Breast epithelium (tissue), 4 donors: ENCODE measurements at regions not wholly inside any gene's neighbourhood (a gene's known extent, or its start where the extent isn't known, plus 50 kb on each side); places are given as distances from the start of the nearest gene placed in this dataset.

ENCODE experiments used
- DNase-seq, 2 donors: peaks; one replicate each; pipeline ENCODE4 v3.0.0-alpha.2; 2019; ENCODE audit warnings: low spot score in 2 of 2
- H3K27ac ChIP-seq, 2 donors: fragments of 200-600 bp; sonication (generic) in 1 of 2; one replicate each; pipeline ENCODE4 v1.5.1; 2016 to 2019; ENCODE audit warnings: mild to moderate bottlenecking in 1 of 2
- H3K27me3 ChIP-seq, 2 donors: fragments of 200-600 bp; sonication (generic) in 1 of 2; one replicate each; pipeline versions ENCODE4 v1.5.1 to v1.6.0; 2017 to 2019; ENCODE audit warnings: control low read depth in 1 of 2, mild to moderate bottlenecking in 1 of 2
- H3K36me3 ChIP-seq: fragments of 200-600 bp; one replicate; pipeline ENCODE4 v1.5.1; 2019
- H3K4me1 ChIP-seq, 2 donors: fragments of 200-600 bp; sonication (generic); one replicate each; pipeline ENCODE4 v1.5.1; 2016 to 2019; ENCODE audit warnings: control low read depth in 1 of 2
- H3K4me3 ChIP-seq, 3 donors: fragments of 200-600 bp; sonication (generic); 1 replicate in 2 of 3; 2 replicates in 1 of 3; pipeline ENCODE4 v1.5.1; 2016 to 2019; ENCODE audit warnings: mild to moderate bottlenecking in 3 of 3, moderate library complexity in 2 of 3
- H3K9me3 ChIP-seq, 2 donors: fragments of 200-600 bp; sonication (generic) in 1 of 2; one replicate each; pipeline ENCODE4 v1.5.1; 2016 to 2019; ENCODE audit warnings: control low read depth in 1 of 2
- CTCF ChIP-seq, 3 donors: fragments of 450-650 bp; IDR thresholded peaks; one replicate each; pipeline ENCODE4 v1.5.1; 2016 to 2017; ENCODE audit warnings: antibody characterized with exemption in 3 of 3, mild to moderate bottlenecking in 3 of 3, moderate library complexity in 3 of 3
- POLR2A ChIP-seq: fragments of 450-650 bp; IDR thresholded peaks from one replicate; pipeline ENCODE4 v1.6.1; 2016; ENCODE audit warnings: antibody characterized with exemption, mild to moderate bottlenecking, moderate library complexity
- POLR2AphosphoS5 ChIP-seq, 3 donors: sonication (generic); formaldehyde crosslinking; IDR thresholded peaks; one replicate each; pipeline ENCODE4 v1.6.1; 2017; ENCODE audit warnings: antibody characterized with exemption in 3 of 3
- intact Hi-C: fragments of 100-400 bp; cut with DNase I; formaldehyde crosslinking; loops from one replicate; pipeline ENCODE4 v1.15.1; 2023; ENCODE audit warnings: low total_unique reads

DNA sequence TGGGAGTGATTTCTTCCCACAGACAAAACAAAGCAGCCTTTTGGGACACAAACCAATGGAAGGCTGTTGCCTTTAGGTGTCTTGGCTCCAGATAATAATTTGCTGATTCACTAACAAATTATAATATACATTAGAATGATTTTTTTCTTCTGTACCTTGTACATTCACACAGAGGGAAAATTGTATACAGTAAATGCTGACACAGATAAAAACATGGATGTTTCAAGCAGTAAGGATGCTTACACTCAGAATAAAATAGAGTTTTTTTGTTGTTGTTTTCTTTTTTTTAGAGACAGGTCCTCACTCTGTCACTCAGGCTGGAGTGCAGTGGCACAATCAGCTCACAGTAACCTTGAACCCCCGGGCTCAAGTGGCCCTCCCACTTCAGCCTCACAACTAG lies 109.2 kb upstream of the TRPC6 start:
- Histone ChIP-seq H3K36me3 (no peaks in the 10 kb centered on the region), H3K27me3 (no peaks in the 10 kb centered on the region), H3K4me1 (no peaks in the 10 kb centered on the region), H3K4me3 (no peak overlapping the region), H3K27ac (no peak overlapping the region), H3K9me3 (peaks cover 0 to 13% of the 10 kb centered on the region in 2 donors)
- intact Hi-C loops: no loop called here
- no peak for TF ChIP-seq POLR2AphosphoS5 (IDR thresholded peaks at IDR 0.05)
- no peak for DNase-seq

DNA sequence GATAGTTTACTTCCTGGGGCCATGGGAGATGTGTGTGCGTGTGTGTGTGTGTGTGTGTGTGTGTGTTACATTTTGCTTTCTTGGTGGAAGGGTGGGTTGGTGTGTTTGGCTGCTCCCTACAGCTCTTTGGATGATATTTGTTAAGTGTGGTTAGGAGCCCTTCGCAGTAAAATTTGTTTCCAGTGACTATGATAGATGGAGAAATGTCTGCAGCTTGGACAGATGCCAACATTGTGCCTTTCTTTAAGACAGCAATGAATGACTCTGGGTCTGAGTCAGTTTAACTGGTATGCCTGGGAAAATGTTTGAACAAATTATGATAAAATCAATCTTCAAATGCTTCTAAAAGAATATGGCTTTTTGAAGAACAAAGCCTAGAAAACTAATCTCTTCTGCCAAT lies 102.7 kb upstream of the TRPC6 start:
- no peak for DNase-seq
- H3K36me3 ChIP-seq: no peaks in the 10 kb centered on the region
- H3K4me3 ChIP-seq: no peak overlapping the region
- intact Hi-C loops: no loop called here
- no peaks in the 10 kb centered on the region for H3K4me1 ChIP-seq
- peaks cover 0 to 10% of the 10 kb centered on the region in 2 donors for H3K9me3 ChIP-seq
- no peaks in the 10 kb centered on the region for H3K27me3 ChIP-seq
- TF ChIP-seq POLR2A (no peak), POLR2AphosphoS5 (IDR thresholded peaks at IDR 0.05) (no peak), CTCF (IDR thresholded peaks at IDR 0.05) (no peak)
- H3K27ac ChIP-seq: no peak overlapping the region

- intact Hi-C loops: no loop called here
- Histone ChIP-seq H3K9me3 (no peaks in the 10 kb centered on the region), H3K27ac (no peak overlapping the region), H3K4me3 (no peak overlapping the region), H3K4me1 (no peaks in the 10 kb centered on the region), H3K36me3 (no peaks in the 10 kb centered on the region), H3K27me3 (no peaks in the 10 kb centered on the region)
- DNase-seq: no peak
- TF ChIP-seq POLR2AphosphoS5 (IDR thresholded peaks at IDR 0.05) (no peak), POLR2A (no peak), CTCF (IDR thresholded peaks at IDR 0.05) (no peak)
These were observed 84.4 kb upstream of the TRPC6 start for GRCh38 chr11:101668236-101668635.

GRCh38 chr11:101666916-101667315 lies 83.1 kb upstream of the TRPC6 start:
- no peak for DNase-seq
- intact Hi-C loops: no loop called here
- TF ChIP-seq POLR2AphosphoS5 (IDR thresholded peaks at IDR 0.05): no peak
- no peak for TF ChIP-seq CTCF (IDR thresholded peaks at IDR 0.05)
- TF ChIP-seq POLR2A: no peak

DNA sequence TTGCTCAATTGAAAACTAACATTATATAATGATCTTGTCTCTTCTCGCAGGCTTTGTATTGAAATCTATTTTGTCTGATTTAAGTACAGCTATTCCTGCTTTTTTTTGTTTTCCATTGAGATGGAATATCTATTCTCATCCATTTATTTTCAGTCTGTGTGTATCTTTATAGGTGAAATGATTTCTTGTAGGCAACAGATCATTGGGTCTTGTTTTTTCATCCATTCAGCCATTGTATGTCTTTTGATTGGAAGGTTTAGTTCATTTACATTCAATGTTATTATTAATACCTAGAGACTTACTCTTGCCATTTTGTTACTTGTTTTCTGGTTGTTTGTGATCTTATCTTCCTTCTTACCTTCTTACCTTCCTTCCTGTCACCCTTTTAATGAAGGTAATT lies 77.8 kb upstream of the TRPC6 start:
- no peak for TF ChIP-seq CTCF (IDR thresholded peaks at IDR 0.05)
- TF ChIP-seq POLR2AphosphoS5 (IDR thresholded peaks at IDR 0.05): no peak
- TF ChIP-seq POLR2A: no peak
- intact Hi-C loops: no loop called here
- Histone ChIP-seq H3K27me3 (no peaks in the 10 kb centered on the region), H3K4me3 (no peak overlapping the region), H3K4me1 (no peaks in the 10 kb centered on the region), H3K9me3 (peaks cover 0 to 10% of the 10 kb centered on the region in 2 donors), H3K36me3 (no peaks in the 10 kb centered on the region), H3K27ac (no peak overlapping the region)
- DNase-seq: no peak

More at GRCh38 chr11:101666916-101667315, 83.1 kb upstream of the TRPC6 start:
- Histone ChIP-seq H3K36me3 (no peaks in the 10 kb centered on the region), H3K27ac (no peak overlapping the region), H3K4me3 (no peak overlapping the region), H3K27me3 (no peaks in the 10 kb centered on the region), H3K4me1 (no peaks in the 10 kb centered on the region), H3K9me3 (peaks cover 0 to 9% of the 10 kb centered on the region in 2 donors)
